GM18511 (cell line): ENCODE measurements at regions not wholly inside any gene's neighbourhood (a gene's known extent, or its start where the extent isn't known, plus 50 kb on each side); places are given as distances from the start of the nearest gene placed in this dataset.

Source experiments
- ATAC-seq: cut with Tn5 transposase; IDR thresholded peaks from one replicate; pipeline ENCODE4 v1.9.1; 2021; ENCODE audit warnings: mild to moderate bottlenecking, moderate library complexity; ENCODE audit not compliant: unreplicated experiment

DNA sequence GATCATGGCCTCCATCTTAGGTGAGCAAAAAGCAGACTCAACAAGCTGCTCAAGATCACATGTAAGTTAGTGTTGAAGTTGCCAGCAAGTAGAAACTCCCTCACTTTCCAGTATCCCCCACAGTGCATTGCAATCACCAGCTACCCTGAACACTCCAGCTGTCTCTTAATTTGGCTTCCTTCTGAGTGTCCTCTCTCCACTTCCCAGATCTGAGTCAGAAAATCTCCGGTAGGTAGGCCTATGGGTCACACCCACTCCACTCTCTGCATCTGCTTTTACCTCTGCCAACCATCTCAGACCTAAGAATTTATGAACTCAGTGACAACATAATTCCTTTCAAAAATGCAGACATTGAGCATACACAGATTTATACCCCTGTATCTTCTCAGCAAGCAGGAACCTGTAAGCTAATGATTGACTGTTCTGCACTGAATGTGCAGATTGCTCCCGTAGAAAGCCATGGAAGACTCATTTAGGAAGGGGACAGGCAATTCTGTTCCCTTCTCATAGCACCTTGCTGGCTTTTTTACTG is 656.9 kb downstream of the EPHA4 start:
- ATAC-seq: no peak

DNA sequence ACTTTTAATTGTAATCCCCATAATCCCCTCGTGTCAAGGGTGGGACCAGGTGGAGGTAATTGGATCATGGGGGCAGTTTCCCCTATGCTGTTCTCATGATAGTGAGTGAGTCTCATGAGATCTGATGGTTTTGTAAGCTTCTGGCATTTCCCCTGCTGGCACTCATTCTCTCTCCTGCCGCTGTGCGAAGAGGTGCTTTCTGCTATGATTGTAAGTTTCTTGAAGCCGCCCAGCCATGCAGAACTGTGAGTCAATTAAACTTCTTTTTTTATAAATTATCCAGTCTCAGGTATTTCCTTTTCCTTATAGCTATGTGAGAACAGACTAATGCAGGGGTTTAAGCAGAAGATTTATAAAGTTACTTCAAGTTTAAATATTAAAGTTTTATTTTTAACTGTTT is 655.2 kb downstream of the EPHA4 start:
- no peak for ATAC-seq

DNA sequence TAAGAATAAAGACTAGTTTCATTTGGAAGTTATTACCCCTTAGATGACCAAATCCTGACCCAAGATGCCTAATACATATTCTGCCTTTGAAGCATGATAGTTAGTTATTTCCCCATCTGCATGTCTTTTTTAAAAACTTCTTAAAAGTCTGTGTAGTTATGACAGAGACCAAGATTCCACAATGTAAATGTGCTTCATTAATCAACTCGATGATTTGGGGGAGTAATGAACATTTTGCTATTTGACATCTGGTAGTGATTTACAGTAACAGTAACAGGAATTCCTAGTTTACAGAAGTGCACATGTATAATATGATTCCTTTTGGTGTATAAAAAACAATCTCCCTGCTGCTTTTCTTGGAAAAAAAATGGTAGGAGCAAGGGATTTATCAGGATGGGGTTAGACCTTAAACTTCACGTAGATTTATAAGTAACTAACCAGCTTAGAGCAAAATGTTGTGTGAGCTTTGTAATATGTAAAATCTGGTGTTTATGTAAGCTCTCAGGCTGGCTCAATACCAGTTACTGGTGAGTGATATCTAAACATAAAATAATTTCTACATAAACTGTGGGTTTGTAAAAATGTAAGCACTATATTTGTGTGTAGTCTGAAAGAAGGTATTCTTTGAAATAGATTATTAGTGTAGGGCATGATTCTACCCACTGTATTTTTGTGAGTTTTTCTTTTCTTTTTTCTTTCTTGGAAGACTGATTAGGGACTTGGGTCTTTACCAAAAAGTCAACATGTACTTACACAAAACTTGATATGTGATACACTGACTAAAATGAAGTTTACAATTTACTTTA is 641.6 kb downstream of the EPHA4 start:
- ATAC-seq: no peak

DNA sequence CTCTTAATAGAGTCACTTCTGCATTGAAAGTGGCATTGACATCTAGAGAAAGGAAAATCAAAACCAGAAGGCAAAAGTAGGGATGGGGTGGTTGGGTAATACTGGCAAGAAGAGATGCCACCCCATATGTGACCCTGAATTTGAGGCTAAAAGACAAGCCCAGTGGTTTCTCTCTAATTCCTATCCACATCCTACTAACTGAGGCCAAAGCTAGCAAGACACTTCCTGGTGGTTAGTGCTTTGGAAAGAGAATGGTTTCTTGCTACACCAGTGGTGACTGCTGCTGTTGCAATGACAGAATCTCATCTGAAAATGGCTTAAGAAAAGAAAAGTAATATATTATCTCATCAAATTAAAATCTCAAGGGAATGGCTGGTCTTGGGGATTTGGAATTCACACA is 640.6 kb downstream of the EPHA4 start:
- ATAC-seq: no peak

DNA sequence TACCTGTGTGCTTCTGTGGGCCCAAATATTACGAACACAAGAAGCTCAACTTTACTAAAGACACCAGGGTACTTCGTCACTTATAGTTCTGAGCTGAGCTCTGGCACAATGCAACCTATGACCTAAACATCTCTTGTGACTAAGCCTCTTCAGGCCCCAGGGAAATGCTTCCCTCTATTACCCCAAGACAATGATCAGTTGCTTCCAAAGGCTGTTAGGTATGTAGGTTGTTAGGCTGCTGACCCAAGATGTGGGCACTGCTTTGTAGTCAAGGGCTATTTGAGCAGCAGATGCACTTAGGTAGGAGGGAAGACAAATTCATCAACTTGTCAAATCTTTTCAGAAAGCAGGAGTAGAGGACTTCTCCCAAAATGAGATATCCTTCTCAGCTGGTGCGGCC is 640.1 kb downstream of the EPHA4 start:
- no peak for ATAC-seq

DNA sequence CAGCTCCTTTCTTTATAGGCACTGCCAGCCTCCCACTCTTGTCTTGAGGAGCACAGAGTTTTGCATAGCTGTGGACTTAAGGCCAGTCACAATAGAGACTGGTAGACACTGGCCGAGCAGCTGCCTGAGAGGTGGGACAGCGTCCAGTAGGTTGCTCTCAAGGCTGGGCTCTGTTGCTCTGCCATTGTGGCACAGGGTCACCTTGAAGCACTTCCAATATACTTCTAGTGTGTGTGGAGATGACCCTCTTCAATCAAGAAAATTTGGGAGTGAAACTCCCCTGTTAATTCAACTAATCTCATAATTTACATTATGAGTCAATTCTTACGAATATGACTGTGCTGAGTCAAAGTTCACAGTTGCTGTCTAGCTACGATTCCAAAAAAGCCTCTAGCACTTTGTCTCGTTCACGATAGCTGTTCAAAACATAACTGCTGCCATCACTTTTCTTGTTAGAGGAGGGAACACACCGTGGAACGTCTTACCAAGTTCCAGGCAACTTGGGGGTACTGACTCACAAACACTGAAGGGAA is 636.2 kb downstream of the EPHA4 start:
- ATAC-seq: peak; percentile 51

DNA sequence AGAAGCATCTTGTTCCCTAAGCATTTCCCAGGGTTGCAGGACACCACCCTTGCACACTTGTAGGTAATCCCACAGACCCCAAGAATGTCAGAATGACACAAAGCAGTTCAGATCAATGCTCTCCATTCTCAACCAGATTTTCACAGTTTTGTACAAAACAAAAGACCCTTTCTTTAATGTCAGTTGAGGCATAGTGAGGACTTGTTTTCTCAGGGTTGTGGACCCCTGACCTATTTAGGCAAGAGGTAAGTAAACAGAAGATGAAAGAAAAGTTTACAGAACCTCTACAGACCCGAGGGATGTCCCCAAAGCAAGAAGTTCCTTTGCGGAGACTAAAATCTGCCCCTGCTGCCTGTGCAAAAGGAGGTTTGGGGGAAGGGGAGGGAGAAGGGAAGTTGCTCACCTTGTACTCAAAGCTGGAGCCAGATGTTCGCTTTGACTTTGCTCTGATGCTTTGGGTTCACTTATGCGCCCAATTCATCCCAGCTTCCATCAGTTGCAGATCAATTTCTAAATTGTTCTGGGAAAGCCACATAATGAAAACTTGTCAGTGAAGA is 635.4 kb downstream of the EPHA4 start:
- no peak for ATAC-seq

DNA sequence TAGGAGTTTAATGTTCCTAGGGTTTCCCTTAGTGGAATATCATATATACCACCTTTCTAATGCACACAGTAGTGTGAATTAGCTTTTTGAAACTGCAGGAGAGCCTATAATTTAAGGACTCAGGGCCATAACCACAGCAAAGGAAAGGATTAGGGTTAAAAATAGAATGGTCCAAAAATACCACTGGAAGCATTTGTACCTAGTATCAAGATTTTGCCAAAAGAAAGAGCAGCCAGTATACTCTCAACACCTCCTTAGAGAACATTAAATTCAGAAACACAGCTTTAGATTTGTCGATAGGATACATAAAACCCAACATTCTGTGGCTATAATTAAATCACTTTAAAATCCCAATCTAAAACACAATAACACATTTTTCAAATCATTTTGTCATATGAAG is 634.9 kb downstream of the EPHA4 start:
- no peak for ATAC-seq

DNA sequence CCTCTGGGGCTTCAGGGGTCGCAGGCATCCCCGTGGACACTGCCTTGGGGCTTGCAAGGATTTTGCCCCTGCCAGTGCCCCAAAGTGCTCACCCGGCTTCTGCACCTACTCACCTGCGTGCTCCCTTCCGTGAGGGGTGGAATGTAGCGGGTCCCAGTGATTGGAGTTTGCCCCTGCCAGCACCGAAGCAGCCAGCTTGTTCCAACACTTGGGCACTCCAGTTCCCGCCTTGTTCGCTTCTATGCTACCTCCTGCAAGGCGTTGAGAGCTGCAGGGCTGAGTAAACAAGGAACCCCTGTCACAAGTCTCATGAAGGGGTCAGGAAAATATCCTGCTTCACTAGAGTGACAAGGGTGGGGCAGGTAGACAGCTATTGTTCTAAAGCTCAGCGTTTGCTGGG is 631.5 kb downstream of the EPHA4 start:
- ATAC-seq: no peak

DNA sequence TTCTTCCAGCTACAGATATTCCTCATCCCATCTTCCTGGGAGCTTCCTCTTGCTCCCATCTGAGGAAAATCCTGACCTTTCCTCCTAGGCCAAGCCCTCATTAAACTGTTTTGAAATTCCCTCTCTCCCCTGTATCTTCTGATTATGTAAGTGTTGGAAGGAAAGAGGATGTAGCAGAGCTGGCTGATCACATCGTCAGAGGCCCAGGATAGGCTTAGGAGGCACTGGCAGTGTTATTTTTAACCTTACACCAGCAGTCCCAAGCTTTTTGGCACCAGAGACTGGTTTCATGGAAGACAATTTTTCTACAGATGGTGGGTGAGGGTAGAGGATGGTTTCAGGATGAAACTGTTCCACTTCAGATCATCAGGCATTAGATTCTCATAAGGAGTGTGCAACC is 630.4 kb downstream of the EPHA4 start:
- no peak for ATAC-seq

DNA sequence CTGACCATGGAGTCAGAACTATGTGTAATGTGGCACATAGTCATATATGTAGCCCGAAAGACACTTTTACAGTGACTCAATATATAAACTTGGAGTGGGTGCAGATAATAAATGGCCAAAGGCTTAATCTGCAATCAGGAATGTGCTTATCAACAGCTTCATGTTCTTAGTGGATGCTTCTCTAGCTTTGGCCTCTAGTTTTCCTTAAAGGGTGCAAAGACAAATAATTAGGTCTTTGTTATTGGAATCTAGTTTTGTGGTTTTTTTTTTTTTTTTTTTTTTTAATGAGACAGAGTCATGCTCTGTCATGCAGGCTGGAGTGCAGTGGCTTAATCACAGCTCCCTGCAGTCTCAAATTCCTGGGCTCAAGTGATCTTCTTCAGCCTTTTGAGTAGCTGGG is 625.6 kb downstream of the EPHA4 start:
- ATAC-seq: no peak

DNA sequence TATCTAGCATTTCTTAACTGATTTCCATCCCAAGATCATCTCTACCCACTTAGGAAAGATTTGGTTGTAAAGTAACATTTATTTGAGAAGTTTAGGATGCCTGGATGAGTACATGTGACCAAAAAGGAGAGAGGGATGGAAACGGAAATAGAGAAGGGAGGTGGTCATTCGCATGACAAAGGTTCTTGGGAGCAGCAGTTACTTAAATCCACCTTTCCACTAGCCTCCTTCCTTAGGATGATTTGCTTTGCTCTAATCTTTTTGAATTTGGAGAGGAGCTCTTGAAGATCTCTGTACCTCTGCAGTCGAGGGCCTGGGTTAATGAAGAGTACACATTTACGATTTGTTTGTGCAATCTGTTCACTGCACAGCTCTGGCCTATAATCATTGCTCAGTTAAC is 623.5 kb downstream of the EPHA4 start:
- no peak for ATAC-seq

DNA sequence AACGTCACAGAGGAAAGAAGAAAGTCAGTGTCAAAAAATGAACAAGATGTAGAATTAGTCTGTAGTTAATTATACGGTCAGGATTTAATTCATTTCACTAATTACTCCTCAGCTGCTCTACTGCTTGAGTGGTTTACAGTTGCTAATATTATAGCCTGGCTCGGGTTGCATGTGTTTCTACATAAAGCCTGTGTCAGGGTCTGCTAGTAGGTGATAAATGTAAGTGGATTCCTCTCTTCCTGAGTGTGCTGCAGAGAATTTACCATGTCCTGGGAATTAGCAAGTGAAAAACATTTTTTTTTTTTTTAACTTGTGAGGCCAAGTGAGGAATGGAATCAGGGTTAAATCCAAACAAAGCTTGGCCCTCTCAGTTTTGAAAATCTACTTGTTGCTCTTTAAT is 622.6 kb downstream of the EPHA4 start:
- no peak for ATAC-seq

DNA sequence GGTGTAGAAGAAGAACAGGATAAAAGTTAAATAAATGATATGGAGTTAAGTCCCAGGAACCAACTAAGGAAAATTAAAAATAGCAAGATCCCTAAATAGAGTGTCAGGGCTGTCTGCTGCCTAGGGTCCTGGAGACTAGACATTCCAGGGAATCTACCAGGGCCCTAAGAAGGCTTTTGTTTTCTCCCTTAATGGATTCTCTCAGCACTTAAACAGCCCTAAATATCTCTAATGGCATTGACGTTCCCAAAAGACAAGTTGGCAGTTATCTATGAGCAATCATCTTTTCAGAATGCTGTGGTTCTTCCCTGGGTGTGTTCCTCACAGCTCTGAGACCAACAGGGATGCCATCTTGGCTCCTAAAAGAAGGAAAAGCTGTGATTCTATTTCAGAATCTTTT is 616.3 kb downstream of the EPHA4 start:
- ATAC-seq: no peak

DNA sequence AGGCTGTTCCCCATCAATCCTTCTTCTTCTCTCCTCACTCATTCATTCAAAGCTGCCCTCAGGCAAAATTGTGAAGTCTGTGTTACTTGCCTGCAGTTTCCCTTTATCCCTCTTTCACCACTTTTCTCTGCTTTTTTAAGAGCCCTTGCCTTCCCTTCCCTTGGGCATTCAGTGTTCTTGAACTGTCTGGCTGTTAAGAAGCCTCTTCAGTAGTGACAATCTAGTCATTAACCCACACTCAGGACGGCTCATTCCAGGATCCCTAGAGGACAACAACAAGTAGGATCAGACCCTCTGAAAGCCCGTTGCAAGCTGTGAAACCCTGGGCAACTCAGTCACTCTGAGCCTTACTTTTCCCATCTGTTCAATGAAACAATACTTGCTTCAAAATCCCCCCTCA is 615.7 kb downstream of the EPHA4 start:
- ATAC-seq: no peak

DNA sequence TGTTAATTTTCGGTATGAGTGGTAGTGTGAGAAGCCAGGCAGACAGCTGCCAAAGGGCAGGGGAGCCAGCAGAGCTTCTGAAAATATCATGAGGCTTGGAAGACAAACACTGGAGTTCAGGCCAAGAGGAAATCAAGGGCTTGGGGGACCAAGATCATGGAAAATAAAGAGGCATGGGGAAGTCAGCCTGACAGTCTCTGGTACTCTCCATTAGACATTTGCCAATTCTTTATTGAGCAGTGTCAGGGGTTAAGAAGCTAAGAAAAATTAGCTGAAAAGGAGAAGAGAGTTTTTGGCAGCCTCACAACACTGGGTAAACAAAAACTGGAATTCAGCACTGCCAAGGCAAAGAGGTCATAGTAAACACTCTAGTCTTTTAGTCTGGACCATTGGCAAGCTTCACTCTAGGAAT is 612.7 kb downstream of the EPHA4 start:
- no peak for ATAC-seq

DNA sequence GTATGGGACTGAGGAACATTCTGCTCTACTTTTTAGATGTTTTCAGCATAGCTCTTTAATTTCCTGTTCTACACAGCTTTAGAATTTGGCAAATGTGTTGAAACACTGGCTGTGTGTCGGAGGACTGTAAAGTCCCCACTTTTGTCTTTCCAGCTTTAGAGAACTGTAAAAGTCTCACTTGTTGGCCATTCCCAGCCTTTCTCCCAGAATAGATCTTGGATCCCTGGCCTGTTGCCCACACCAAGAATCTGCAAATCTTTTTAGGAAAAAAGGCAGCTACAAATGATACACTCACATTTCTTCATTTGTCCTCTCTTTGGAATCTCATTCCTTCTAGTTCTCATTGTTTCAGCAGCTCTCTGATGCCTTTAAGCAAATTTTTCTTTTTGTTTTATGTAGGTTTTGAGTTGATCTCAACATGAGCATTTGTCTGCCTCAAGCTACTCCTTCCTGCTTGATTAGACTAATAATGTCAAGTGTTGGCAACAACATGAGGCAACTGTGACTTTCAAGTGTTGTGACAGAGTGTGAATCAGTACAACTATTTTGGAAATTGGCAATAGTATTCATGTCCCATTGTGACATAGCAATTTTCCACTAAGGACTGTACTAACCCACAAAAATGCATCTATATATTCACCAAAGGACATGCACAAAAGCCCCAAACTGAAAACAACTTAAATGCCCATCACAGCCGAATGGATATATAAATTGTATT is 610.8 kb downstream of the EPHA4 start:
- no peak for ATAC-seq

DNA sequence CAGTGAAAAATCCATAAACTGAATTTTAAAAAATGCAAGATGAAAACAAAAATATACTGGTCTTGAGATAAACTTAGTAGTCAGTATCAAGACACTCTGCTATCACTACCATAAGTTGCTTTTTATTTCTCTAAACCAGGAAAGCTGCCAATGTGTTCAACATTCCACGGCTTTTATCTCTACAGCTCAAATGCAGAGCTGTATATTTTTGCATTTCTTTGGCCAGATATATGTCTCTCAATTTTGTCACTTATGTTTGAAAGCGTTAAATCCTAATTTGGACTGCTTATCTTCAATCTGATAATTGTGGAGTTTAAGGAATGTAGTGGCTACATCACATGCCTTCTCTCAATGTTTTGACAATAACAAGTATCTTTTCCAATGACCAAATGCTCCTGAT is 609.5 kb downstream of the EPHA4 start:
- no peak for ATAC-seq

DNA sequence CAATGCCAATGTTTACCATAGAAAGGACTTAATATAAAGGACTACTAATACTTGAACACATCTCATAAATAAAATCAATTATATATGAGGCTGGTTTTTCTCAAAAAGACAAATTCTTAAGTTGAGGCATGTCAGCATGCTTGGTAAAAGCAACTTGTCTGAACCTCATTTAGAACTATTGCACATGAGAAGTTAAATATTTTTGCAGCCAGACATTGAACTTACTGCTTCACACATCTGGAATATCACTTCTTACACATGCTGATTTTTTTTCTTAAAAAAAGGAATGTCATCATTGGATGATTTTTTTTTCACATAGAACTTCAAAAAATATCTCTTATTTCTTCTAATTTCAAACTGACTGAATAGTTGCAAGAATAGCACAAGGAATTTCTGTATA is 609.0 kb downstream of the EPHA4 start:
- no peak for ATAC-seq

DNA sequence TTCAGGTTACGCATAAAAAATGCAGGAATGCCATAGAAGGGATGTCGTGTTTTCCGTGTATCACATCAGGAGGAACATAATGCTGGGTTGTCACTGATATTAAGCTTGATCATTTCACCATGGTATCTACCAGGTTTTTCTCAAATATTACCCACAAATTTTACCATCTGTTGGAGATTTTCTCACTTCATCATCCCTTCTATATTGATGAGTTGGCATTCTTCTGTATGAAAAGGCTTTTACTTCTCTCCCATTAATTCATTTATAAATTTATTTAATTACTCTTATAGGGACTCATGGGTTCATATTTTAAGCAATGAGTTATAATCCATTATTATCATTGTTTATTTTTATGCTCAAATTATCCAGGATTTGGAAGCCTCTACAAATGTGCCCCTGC is 608.2 kb downstream of the EPHA4 start:
- no peak for ATAC-seq

DNA sequence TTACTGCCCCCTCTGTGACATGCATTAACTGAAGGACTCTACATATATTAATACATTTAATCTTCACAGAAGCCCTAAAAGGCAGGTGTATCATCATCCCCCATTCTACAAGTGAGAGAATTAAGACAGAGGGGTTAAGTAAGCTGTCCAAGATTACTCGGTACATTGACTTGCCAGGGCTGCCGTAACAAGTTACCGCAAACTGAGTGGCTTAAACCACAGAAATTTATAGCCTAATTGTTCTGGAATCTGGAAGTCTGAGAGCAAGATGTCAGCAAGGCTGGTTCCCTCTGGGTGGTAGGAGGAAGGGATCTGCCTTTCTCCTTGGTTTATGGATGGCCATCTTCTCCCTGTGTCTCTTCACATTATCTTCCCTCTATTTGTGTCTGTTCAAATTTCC is 605.5 kb downstream of the EPHA4 start:
- ATAC-seq: no peak

DNA sequence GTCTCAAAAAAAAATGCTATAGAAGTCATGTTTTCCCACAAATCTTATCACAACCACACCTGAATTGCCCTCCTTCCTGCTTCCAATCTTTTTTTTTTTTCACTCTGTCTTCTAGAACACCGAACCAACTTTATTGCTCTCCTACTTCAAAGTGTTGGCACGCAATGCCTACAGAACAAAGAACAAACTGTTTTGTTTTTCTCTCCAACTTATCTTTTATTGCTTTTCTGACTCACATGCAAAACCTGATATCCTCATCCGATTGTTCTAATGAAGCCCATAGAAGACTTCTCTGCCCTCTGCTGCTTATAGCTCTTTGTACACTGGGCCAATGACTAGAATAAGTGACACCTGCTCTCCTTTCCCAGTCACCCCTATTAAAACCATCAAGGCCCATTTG is 602.8 kb downstream of the EPHA4 start:
- no peak for ATAC-seq
